ENCODE measurements at regions not wholly inside any gene's neighbourhood (a gene's known extent, or its start where the extent isn't known, plus 50 kb on each side); places are given as distances from the start of the nearest gene placed in this dataset.

- TF ChIP-seq CTCF (IDR thresholded peaks at IDR 0.05), result no peak
These were observed 386.9 kb downstream of the FIGN start for GRCh38 chr2:163348857-163349380.

GRCh38 chr2:163347982-163348856, 387.6 kb downstream of the FIGN start:
- no peak for TF ChIP-seq CTCF (IDR thresholded peaks at IDR 0.05)

GRCh38 chr2:163345795-163346573, 389.8 kb downstream of the FIGN start:
- TF ChIP-seq CTCF (IDR thresholded peaks at IDR 0.05), result peak; percentile 76

- no peak for TF ChIP-seq CTCF (IDR thresholded peaks at IDR 0.05)
These were observed 392.5 kb downstream of the FIGN start for GRCh38 chr2:163343316-163343715.

GRCh38 chr2:163341426-163341825, 394.4 kb downstream of the FIGN start:
- TF ChIP-seq CTCF (IDR thresholded peaks at IDR 0.05), result no peak

- no peak for TF ChIP-seq CTCF (IDR thresholded peaks at IDR 0.05)
These were observed 397.5 kb downstream of the FIGN start for GRCh38 chr2:163338270-163338669.

- no peak for TF ChIP-seq CTCF (IDR thresholded peaks at IDR 0.05)
These were observed 411.1 kb downstream of the FIGN start for GRCh38 chr2:163324677-163325076.
